HG03175 (cell line): ENCODE measurements at regions not wholly inside any gene's neighbourhood (a gene's known extent, or its start where the extent isn't known, plus 50 kb on each side); places are given as distances from the start of the nearest gene placed in this dataset.

Experiments used
- ATAC-seq: cut with Tn5 transposase; IDR thresholded peaks from one replicate; pipeline ENCODE4 v1.9.1; 2021; ENCODE audit warnings: mild to moderate bottlenecking, moderate library complexity; ENCODE audit not compliant: unreplicated experiment

- ATAC-seq = no peak
Measured at GRCh38 chr3:181660337-181660736, 51.4 kb upstream of the SOX2 start.

DNA sequence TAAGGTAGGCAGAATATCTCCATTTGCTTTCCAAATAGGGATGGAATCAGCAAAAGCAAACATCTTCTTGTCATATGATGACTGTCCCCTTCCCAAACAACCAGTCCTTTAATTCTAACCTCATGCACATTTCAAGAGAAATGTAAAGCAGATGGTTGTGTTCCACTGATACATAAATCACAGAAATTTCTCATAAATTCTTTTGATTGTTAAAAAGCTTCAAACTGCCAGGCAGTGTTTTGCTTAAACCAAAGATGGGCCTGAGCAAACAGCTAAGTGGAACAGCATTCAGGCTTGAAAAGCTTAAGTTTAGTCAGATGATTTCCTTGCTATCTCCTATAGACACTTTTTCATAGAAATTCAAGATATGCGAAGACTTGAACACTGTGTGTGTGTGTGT, 74.3 kb upstream of the SOX2 start:
- ATAC-seq = no peak

DNA sequence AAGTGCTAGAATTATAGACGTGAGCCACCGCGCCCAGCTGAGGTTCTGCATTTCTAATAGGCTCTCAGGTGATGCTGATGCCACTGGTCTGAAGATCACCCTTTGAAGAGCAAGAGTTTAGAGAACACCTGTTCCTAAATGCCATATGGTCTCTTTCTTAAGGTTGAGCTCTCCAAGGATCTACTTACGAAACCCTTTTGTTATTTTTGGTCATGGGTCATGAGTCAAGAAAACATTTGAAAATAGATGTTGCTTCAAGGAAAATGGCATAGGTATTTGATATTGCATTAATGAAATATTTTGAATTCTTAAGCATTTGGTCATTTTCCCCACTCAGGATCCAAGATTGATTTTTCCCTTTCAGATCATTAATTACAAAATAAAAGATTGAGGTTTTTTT, 74.7 kb upstream of the SOX2 start:
- ATAC-seq = no peak

GRCh38 chr3:181635141-181635540, 76.6 kb upstream of the SOX2 start:
- ATAC-seq = no peak

- no peak for ATAC-seq
Measured at GRCh38 chr3:181633556-181633955, 78.2 kb upstream of the SOX2 start.

DNA sequence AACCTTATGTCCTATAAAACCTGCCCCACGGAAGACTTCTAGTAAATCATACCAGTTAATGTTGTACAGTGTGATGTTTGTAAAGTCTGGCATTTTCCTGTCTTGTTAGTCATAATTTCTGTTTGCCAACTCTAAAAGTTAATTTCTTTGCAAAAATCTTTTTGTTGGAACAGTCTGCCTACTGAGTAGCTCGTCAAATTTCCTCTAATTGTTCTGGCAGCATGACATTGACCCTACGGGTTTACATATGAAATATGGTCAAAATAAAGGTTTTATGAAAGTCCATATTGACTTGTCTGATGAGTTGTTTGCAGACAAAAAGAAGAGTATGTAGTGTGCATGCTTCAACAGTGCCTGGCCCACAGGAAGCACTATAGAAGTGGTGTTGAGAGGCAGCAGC, 79.8 kb upstream of the SOX2 start:
- ATAC-seq = no peak

DNA sequence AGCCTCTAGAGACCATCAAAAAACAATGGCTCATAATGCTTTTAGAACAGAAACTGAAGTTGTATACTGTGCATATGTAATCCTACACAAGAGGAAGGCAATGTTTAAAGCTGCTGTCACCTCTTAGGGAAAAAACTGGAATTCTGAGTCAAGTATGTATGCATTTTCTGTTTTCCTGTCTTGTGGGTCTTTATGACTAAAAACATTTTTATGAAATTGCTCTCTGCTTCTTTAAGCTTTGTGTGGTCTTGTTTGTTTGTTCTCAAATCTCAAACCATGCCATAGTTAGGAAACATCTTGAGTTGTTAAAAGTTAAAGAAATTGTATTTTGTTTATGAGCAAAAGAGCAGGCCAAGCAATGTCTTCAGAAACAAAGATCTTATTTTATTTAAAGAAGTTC, 80.9 kb upstream of the SOX2 start:
- ATAC-seq = no peak

DNA sequence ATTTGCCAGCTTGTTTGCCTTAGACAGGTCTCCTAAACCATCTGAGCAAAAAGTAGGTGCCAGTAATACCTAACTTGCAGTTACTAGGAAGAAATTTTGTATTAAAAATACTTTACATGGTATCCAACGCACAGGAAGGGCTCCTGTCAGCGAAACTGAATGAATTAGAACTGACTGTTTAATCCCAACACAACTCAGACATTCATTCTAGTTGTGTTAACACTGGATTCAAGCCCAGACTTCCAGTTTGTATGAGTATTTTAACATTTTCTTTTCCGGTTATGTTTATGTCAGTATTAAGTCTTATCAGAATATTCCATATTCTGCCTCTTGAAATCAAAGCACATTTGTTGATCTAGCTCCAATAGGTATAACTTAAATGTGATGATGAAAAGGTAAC, 82.0 kb upstream of the SOX2 start:
- no peak for ATAC-seq

DNA sequence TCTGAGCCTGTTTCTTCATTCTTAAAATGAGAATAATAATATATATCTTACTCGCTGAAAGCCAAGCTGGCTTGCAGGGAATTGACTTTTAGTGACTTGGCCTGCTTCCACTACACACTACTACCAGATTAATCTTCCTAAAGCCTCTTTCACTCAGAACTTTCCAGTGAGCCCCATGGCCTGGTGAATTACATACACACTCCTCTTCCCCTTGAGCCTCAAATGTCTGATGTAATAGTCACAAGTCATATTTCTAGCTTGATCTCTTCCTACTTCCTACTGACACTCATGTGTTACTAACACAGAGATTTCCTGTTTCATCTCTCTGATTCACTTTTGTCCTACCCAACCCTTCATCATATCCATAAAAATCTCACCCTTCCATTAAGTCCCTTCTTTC, 82.7 kb upstream of the SOX2 start:
- no peak for ATAC-seq

DNA sequence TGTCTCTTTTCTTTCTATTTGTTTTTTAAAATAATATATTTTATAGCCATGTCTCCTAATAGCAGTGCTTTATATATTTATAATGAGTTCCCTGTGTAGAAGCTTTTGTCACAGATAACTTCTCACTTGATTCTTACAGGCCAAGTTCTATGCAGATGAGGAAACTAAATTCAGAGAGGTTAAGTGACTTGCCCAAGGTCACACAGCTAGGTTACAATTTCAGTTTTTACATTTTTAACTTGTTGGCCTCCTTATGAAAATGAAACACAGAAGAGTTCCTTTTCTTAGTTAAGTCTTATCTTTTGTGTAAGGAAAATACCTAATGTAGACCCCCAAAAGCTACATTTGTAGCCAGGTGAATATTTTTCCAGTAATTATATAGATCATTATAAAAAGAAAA, 83.3 kb upstream of the SOX2 start:
- no peak for ATAC-seq

DNA sequence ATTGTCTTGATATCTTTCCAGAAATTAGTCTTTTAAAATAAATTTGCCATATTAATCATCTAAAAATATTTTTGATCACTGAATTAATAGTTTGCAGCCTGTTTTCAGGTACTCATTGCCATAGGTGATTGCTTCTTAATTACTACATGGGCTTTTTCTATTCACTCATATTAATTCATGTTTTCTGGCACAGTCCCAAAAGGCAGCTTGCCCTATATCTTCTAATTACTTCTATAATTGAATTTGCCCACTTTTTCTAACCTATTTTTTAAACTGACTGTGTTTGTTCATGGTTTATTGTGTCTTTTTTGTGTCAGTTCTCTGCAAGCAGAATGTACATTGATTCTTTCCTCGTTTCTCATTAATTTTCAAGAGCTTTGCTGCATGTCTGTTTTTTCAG, 85.7 kb upstream of the SOX2 start:
- no peak for ATAC-seq

DNA sequence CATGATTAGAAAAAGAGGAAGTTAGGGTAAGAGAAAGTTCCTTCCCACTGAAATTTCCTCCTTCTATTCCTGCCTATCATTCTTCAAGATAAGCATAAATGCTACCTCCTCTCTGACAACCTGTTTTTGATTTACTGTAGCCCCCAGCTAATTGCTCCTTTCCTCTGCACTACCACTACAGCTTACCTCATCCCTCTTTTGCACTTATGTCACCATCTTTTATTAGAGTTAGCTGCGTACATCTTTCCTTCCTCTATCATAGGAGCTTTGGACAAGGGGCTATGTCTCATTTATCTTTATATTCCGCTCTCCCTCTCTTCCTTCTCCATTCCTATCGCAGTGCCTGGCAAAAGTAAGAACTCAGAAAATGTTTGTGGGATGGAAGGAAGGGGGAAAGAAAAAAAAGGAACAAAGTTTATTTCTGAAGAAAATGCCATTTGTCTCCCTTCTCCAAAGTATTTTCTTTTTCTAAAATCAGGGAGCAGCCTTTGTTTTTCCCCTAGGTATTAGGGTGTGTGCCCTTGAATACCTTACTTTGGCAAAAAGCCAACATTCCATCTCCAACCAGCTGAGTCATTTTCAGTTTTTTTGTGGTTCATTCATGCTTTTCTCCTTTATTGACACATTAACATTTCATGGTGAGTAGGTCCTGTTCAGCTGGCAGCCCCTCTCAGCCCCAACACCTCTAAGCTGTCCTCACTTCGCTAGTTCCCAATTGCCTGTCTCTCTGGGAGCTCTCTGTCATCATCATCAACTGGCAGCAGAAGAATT, 87.6 kb upstream of the SOX2 start:
- no peak for ATAC-seq

DNA sequence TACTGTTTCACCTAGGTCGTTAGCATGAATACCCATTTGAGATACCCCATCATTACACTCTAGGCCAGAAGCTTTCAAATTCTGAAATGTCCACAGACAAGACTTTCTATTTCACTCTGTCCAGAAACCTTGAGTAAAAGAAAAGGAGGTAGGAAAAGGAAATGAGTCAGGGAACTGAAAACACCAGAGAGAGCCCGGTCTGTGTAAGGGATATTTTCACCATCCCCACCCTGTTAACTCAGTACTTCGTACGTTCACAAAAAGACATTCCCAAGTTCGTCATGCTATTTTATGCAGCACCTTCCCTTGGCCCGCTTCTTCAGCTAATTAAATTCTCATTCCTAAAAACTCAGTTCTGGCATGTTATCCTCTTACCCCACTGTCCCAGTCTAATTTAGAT, 89.4 kb upstream of the SOX2 start:
- no peak for ATAC-seq

DNA sequence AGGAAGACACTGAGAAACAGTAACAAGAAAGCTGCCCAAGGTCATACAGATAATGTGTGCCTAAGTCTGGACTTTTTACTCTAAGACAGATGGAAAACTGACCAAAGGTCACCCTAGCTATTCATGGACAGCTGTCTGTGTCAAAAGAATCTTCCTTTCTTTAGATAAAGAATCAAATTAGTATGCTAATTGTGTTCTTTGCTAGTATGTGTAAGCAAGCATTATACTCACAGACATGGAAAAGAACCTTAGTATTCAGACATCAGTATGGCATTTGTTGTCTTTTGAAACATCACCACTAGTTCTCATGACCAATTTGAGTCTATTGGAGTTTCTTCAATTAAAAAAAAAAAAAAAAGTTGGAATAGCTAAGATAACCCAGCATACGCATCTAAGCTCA, 91.8 kb upstream of the SOX2 start:
- no peak for ATAC-seq

GRCh38 chr3:181618260-181618659, 93.5 kb upstream of the SOX2 start:
- ATAC-seq = no peak

DNA sequence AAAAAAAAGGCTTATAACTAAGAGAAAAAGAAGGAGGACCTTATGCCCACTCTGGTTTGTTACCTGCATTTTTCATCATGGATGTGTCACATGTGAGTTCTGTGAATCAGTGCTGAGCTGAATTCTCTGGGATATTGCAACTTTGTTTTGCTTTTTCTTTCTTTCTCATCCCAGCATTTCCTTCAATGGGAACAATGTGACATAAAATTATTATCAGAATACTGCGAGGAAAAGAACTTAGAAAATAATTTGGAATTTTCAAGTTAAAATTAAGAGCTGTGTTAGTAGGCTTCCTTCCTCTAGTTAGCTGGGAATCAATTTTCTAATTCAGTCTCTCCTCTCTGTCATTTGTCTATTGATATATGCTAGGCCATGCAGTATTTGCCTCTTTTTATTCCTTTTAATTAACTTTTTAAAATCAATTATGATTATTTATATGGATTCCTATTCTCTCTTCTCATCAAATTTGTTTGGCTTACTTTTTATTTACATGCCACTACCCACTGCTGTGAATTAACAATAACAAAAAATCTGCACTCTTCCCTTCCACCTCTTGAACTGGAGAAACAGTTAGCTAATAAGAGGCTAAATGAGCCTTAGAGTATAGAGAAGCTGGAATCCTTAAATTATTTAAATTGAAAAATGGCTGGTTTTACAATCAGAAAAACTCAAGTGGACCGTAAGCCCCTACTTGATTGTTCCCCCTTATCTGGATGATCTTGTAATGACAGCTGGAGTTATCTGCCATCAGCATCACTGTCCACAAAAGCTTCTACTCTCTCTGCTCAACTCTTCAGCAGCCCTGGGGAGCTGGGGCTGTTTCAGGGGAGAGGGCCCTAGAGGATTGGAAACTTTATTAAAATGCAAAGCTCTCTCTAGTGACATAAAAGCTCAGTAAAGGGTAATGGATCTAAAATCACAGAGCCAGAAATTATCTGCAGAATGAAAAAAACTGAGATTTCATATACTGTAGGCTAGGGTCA, 95.3 kb upstream of the SOX2 start:
- no peak for ATAC-seq

DNA sequence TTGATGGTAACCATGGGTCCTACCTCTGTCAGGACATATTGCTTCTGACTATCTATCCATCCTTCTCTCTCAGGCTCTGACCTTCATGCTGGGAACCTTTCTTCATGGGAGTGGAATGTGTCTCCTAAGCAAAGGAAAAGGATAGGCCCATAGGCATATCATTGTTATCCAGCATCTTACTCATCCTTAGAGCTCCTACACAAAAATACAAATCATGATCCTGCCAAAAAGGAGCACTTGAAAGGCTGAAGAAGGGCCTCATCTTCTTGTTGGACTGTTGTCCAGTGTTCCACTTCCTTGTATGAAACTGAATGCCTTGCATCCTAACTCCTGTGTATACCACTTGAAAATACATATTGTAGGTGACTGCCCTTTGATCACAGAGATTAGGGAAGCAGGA, 96.1 kb upstream of the SOX2 start:
- ATAC-seq = no peak

DNA sequence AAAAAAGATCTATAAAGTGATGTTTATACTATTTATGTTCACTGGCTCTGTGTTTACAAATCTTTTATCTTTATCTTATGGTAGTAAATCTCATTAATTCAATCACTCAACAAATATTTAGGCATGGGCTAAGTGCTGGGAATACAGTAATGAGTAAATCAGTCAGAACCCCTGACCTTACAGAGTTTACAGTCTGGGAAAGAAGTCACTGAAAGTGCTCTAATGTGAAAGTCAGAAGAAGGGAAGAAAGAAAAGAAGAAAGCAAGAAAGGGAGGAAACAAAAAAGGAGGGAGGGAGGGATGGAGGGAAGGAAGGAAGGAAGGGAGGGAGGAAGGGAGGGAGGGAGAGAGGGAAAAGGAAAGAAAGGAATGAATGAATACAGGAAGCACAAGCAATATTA, 96.8 kb upstream of the SOX2 start:
- ATAC-seq = no peak

DNA sequence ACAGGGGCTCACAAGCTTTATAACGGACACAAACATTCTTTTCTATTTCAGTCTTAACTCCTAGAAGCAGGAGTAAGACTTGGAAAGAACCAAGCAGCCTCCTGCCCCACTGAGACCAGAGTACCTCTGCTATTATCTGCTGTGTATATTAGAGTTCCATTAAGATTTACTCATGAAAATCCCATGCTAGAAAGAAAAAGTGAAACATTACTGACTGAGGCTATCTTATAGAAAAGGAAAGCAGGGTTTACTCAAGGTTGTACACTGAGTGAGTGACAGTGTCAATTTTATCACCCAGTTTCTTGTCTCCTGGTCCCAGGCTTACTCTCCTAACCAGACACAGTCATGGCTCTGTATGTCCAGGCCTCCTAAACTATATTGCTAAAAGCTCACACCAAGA, 97.9 kb upstream of the SOX2 start:
- no peak for ATAC-seq

- ATAC-seq = no peak
Measured at GRCh38 chr3:181613191-181613590, 98.5 kb upstream of the SOX2 start.

DNA sequence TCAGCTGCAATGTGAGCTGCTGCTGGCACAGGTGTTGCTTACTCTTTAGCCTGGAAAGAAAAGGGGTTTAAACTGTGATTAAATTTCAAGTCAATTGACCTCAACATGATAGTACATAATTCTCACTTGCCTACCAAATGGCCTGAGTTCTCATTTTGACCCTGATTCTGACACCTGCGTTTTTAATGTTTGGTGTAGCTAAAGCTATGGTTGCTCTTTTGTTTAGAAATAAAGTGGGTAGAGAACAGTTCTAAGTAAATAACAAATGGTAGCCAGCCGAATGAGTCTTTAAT, 100.8 kb upstream of the SOX2 start:
- no peak for ATAC-seq
